WTC11 (cell line): ENCODE measurements at regions not wholly inside any gene's neighbourhood (a gene's known extent, or its start where the extent isn't known, plus 50 kb on each side); places are given as distances from the start of the nearest gene placed in this dataset.
"Not testable (repeated sequence)": the region's sequence is repeated elsewhere in the genome, so short reads cannot be mapped to it uniquely, and the experiment has no call there.

ENCODE experiments used
- ATAC-seq: fragments of 200-7000 bp; cut with Tn5 transposase; 2 replicates; pipeline ENCODE4 v1.10.0; 2021; ENCODE audit warnings: mild to moderate bottlenecking, moderate library complexity
- CTCF ChIA-PET: fragments of 300-600 bp; sonication (Branson Sonifier 250); formaldehyde crosslinking; loops from one replicate; lab custom pipeline; 2021; ENCODE audit warnings: antibody characterized with exemption; lab: Charles Lee
- POLR2A ChIA-PET: fragments of 350-600 bp; sonication (Branson Sonifier 250); formaldehyde crosslinking; loops from one replicate; lab custom pipeline; 2021; ENCODE audit warnings: antibody characterized with exemption; lab: Charles Lee
- DNase-seq: peaks from one replicate; pipeline ENCODE4 v3.0.0; 2021; ENCODE audit warnings: low spot score
- H3K27ac Mint-ChIP-seq: 2 replicates; pipeline ENCODE4 v1.8.0; 2021; ENCODE audit warnings: mixed read lengths
- H3K27me3 Mint-ChIP-seq: 2 replicates; pipeline ENCODE4 v1.8.0; 2021; ENCODE audit warnings: low read depth, mild to moderate bottlenecking, moderate library complexity, mixed read lengths
- H3K36me3 Mint-ChIP-seq: 2 replicates; pipeline ENCODE4 v1.8.0; 2021; ENCODE audit warnings: mixed read lengths
- H3K4me1 Mint-ChIP-seq: 2 replicates; pipeline ENCODE4 v1.8.0; 2022; ENCODE audit warnings: mixed read lengths
- H3K4me3 Mint-ChIP-seq: 2 replicates; pipeline ENCODE4 v1.8.0; 2021; ENCODE audit warnings: mild to moderate bottlenecking, moderate library complexity, mixed read lengths
- H3K9me3 Mint-ChIP-seq: 2 replicates; pipeline ENCODE4 v1.8.0; 2021; ENCODE audit warnings: mixed read lengths

DNA sequence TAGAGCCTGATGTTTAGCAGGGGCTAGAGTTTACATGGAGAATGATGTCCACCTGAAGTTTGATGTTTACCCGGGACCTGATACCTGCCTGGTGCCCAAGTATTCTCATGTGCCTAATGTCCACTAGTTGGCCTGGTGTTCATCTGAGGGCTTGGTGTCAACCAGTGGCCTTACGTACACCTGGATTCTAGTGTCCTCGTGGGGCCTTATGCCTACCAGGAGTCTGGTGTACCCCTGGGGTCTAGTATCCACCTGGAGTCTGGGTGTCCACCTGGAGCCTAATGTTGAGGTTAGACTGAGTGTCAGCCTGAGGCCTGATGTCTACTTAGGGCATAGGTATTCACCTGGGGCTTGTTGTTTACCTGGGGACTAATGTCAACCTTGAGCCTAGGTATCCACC lies 195.7 kb downstream of the POTEM start:
- H3K4me1 Mint-ChIP-seq, H3K4me3 Mint-ChIP-seq, H3K27me3 Mint-ChIP-seq, POLR2A ChIA-PET, DNase-seq, H3K27ac Mint-ChIP-seq, ATAC-seq, CTCF ChIA-PET: not testable (repeated sequence)
- peaks cover 22% of the 10 kb centered on the region for H3K9me3 Mint-ChIP-seq
- H3K36me3 Mint-ChIP-seq: peaks cover 22% of the 10 kb centered on the region

DNA sequence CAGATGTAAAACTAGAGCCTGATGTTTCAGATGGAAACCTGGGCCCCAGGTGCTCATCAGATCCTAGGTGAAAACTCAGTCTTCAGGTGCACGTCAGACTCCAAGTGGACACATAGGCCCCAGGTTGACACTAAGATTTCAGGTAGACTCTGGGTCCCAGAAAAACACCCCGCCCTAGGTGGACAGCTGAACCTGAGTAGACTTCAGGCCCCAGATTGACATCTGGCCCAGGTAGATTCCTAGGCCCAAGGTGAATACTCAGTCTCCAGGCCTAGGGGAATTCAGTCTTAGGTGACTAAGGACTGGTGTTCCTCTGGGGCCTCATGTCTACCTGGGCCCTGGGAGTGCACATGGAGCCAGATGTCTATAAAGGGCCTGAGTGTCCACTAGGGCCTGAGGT lies 196.7 kb downstream of the POTEM start:
- DNase-seq, CTCF ChIA-PET, ATAC-seq, H3K4me3 Mint-ChIP-seq, H3K27me3 Mint-ChIP-seq, POLR2A ChIA-PET, H3K27ac Mint-ChIP-seq, H3K4me1 Mint-ChIP-seq: not testable (repeated sequence)
- peaks cover 32% of the 10 kb centered on the region for H3K36me3 Mint-ChIP-seq
- peaks cover 31% of the 10 kb centered on the region for H3K9me3 Mint-ChIP-seq

DNA sequence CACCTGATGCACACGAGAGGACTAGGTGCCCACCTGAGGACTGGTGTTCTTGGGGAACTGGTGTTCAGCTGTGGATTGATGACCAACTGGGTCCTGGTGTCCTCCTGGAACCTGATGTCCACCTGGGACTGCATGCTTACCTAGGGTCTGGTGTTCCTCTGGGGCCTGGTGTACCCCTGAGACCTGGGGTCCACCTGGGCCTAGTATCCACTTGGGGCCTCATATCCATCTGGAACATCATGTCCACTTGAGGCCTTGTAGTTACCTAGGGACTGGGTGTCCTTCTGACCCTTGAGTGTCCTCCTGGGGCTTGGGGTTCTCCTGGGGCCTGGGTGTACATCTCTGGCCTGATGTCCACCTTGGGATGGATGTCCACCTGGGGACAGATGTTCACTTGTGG lies 197.2 kb downstream of the POTEM start:
- H3K4me3 Mint-ChIP-seq, DNase-seq, H3K27ac Mint-ChIP-seq, ATAC-seq, H3K27me3 Mint-ChIP-seq, CTCF ChIA-PET, POLR2A ChIA-PET, H3K4me1 Mint-ChIP-seq: not testable (repeated sequence)
- peaks cover 35% of the 10 kb centered on the region for H3K9me3 Mint-ChIP-seq
- peaks cover 37% of the 10 kb centered on the region for H3K36me3 Mint-ChIP-seq

DNA sequence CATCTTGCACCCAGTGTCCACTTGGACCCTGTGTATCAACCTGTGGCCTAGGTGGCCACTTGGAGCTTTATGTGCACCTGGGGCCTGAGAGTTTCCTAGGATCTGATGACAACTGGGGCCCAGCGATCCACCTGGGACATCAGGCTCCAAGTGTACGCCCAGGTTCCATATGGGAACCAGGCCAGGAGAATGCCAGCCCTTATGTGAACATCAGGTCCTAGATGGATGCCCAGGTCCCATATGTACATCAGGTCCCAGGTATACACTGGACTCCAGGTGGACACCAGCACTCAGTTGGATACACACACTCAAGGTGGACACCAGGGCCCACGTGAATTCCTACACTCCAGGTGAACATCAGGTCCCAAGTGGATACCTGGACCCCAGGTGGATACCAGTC lies 198.8 kb downstream of the POTEM start:
- ATAC-seq, H3K27ac Mint-ChIP-seq, H3K4me1 Mint-ChIP-seq, DNase-seq, H3K4me3 Mint-ChIP-seq, CTCF ChIA-PET, H3K27me3 Mint-ChIP-seq, POLR2A ChIA-PET: not testable (repeated sequence)
- Mint-ChIP-seq H3K9me3 (peaks cover 41% of the 10 kb centered on the region), H3K36me3 (peaks cover 42% of the 10 kb centered on the region)

DNA sequence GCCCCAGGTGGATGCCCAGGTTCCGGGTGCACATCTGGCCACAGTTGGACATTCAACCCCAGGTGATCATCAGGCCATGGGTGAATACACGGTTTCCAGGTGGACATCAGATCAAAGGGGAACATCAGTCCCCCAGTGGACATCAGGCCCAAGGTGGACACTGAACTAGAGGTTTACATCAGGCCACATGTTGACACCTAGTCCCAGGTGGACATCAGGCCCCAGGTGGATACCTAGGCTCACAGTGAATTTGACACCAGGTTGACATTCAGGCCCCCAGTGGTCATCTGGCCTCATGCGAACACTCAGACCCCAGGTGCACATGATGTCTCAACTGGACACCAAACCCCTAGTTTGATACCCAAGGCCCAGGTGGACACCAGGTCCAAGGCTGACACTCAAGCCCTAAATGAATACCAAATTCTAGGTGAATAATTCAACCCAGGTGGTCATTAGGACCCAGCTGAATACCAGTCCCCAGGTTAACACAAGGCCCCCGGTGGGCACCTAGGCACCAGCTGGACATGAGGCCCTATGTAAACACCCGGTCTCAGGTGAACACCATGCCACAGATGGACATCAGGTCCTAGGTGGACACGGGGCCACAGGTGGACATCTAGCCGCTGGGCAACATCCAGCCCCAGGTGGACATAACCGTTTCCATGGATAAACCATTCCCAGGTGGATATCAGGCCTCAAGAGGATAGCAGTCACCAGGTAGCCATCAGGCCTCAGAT lies 200.4 kb downstream of the POTEM start:
- CTCF ChIA-PET, H3K27ac Mint-ChIP-seq: not testable (repeated sequence)

DNA sequence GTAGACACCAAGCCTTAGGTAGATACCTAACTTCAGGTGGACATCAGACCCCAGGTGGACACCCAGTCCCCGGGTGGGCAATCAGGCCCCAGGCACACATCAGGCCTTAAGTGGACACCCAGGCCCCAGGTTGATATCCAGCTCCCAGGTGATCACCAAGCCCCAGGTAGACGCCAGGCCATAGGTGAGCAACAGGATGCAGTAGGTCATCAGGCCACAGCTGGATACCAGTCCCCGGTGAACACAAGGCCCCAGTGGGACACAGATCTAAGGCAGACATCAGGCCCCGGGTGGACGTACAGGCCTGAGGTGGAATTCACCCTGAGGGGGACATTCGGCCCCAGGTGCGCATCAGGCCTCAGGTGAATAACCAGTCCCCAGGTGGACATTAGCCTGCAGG lies 201.0 kb downstream of the POTEM start:
- CTCF ChIA-PET, H3K4me1 Mint-ChIP-seq, H3K4me3 Mint-ChIP-seq, DNase-seq, POLR2A ChIA-PET, H3K27me3 Mint-ChIP-seq, H3K27ac Mint-ChIP-seq, ATAC-seq: not testable (repeated sequence)
- Mint-ChIP-seq H3K9me3 (peaks cover 34% of the 10 kb centered on the region), H3K36me3 (peaks cover 38% of the 10 kb centered on the region)

More for the DNA sequence above, 200.4 kb downstream of the POTEM start:
- H3K9me3 Mint-ChIP-seq: peaks cover 30% of the 10 kb centered on the region
- POLR2A ChIA-PET, H3K4me3 Mint-ChIP-seq, H3K27me3 Mint-ChIP-seq, DNase-seq, H3K4me1 Mint-ChIP-seq, ATAC-seq: not testable (repeated sequence)
- H3K36me3 Mint-ChIP-seq: peaks cover 34% of the 10 kb centered on the region

DNA sequence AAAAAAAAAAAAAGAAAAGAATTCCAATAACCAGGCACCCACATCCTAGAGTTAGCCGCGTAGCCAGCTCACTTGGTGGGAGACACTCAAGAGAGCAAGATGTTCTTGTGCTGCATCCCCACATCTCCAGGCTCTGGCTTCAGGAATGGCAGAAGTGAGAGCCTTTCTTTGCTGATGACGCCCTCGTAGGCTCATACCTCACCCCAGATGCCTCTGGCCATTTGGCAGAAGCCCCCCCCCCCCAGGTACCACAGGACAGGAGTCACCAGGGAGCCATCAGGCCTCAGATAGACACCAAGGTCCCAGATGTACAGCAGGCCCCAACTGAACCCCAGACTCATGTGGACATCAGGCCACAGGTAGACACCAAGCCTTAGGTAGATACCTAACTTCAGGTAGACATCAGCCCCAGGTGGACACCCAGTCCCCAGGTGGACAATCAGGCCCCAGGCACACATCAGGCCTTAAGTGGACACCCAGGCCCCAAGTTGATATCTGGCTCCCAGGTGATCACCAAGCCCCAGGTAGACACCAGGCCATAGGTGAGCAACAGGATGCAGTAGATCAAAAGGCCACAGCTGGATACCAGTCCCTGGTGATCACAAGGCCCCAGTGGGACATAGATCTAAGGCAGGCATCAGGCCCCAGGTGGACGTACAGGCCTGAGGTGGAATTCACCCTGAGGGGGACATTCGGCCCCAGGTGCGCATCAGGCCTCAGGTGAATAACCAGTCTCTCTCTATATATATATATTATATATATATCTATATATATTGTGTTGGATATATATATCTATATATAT lies 202.5 kb downstream of the POTEM start:
- Mint-ChIP-seq H3K36me3 (peaks cover 40% of the 10 kb centered on the region), H3K9me3 (peaks cover 40% of the 10 kb centered on the region)
- H3K27me3 Mint-ChIP-seq, H3K4me1 Mint-ChIP-seq, ATAC-seq, POLR2A ChIA-PET, H3K4me3 Mint-ChIP-seq, DNase-seq, CTCF ChIA-PET, H3K27ac Mint-ChIP-seq: not testable (repeated sequence)

DNA sequence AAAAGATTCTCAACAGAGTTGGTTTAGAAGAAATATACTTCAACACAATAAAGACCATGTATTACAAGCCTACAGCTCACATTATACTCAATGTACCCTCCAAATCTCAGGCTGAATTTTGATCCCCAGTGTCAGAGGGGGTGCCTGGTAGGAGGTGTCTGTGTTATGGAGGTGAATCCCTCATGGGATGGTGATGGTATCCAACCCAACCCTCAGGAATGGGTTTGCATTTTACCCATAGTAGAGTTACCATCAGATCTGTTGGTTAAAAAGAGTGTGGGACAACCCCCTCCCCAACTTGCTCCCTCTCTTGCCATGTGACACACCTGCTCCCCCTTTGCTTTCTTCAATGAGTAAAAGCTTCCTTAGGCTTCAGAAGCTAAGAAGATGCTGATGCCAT lies 205.5 kb downstream of the POTEM start:
- H3K4me1 Mint-ChIP-seq, POLR2A ChIA-PET, DNase-seq, H3K27me3 Mint-ChIP-seq, H3K4me3 Mint-ChIP-seq, CTCF ChIA-PET, H3K27ac Mint-ChIP-seq, ATAC-seq: not testable (repeated sequence)
- H3K36me3 Mint-ChIP-seq: peaks cover 50% of the 10 kb centered on the region
- H3K9me3 Mint-ChIP-seq: peaks cover 52% of the 10 kb centered on the region

DNA sequence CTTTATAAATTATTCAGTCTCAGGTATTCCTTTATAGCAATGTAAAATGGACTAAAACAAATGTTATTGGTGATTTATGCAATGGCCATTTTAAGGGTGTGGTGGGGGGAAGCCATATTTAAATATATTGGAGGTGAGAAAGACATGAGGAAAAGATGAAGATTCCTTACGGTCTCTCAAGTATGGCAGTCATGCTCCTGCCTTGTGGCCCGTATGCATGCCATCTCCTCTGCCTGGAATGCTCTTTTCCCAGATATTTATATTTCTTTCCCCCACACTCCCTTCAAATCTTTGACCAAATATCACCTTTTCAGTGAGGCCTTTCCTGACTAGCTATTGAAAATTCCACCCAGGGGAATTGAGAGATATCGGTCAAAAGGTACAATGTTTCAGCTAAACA lies 206.0 kb downstream of the POTEM start:
- CTCF ChIA-PET: not testable (repeated sequence)

DNA sequence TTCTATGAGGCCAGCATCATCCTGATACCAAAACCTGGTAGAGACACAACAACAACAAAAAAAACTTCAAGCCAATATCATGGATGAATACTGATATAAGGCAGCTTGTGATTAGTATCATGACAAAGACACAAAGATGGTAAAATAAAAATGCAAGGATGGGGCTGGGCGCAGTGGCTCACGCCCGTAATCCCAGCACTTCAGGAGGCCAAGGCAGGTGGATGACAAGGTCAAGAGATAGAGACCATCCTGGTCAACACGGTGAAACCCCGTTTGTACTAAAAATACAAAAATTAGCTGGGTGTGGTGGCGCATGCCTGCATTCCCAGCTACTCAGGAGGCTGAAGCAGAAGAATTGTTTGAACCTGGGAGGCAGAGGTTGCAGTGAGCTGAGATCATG lies 210.2 kb downstream of the POTEM start:
- H3K4me3 Mint-ChIP-seq, POLR2A ChIA-PET, H3K4me1 Mint-ChIP-seq, DNase-seq, H3K27ac Mint-ChIP-seq, CTCF ChIA-PET, H3K27me3 Mint-ChIP-seq, ATAC-seq: not testable (repeated sequence)
- peaks cover 43% of the 10 kb centered on the region for H3K36me3 Mint-ChIP-seq
- H3K9me3 Mint-ChIP-seq: peaks cover 48% of the 10 kb centered on the region

More for the DNA sequence above, 206.0 kb downstream of the POTEM start:
- DNase-seq, ATAC-seq, H3K27ac Mint-ChIP-seq, H3K4me3 Mint-ChIP-seq, POLR2A ChIA-PET, H3K4me1 Mint-ChIP-seq, H3K27me3 Mint-ChIP-seq: not testable (repeated sequence)
- H3K36me3 Mint-ChIP-seq: peaks cover 45% of the 10 kb centered on the region
- H3K9me3 Mint-ChIP-seq: peaks cover 48% of the 10 kb centered on the region

DNA sequence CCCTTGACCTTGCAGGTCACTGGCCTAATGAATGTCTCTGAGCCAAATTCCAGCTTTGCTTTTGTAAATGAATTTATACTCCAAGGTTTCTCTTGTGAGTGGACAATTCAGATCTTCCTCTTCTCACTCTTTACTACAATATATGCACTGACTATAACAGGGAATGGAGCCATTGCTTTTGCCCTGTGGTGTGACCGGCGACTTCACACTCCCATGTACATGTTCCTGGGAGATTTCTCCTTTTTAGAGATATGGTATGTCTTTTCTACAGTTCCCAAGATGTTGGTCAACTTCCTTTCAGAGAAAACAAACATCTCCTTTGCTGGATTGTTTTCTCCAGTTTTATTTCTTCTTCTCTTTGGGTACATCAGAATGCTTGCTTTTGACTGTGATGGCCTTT lies 213.1 kb downstream of the POTEM start:
- ATAC-seq, H3K4me1 Mint-ChIP-seq, CTCF ChIA-PET, DNase-seq, H3K4me3 Mint-ChIP-seq, H3K27me3 Mint-ChIP-seq, POLR2A ChIA-PET, H3K27ac Mint-ChIP-seq: not testable (repeated sequence)
- H3K9me3 Mint-ChIP-seq: peaks cover 40% of the 10 kb centered on the region
- peaks cover 33% of the 10 kb centered on the region for H3K36me3 Mint-ChIP-seq

DNA sequence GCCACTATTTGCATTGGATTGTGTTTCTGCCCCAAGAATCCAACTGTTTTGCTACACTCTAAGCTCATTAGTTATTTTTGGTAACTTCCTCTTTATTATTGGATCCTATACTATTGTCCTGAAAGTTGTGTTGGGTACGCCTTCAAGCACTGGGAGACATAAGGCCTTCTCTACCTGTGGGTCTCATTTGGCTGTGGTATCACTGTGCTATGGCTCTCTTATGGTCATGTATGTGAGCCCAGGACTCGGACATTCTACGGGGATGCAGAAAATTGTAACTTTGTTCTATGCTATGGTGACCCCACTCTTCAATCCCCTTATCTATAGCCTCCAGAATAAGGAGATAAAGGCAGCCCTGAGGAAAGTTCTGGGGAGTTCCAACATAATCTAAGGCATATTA lies 213.6 kb downstream of the POTEM start:
- H3K27ac Mint-ChIP-seq, POLR2A ChIA-PET, CTCF ChIA-PET, H3K27me3 Mint-ChIP-seq, ATAC-seq, H3K4me3 Mint-ChIP-seq, H3K4me1 Mint-ChIP-seq, DNase-seq: not testable (repeated sequence)
- peaks cover 37% of the 10 kb centered on the region for H3K9me3 Mint-ChIP-seq
- H3K36me3 Mint-ChIP-seq: peaks cover 34% of the 10 kb centered on the region
